ENCODE measurements at regions not wholly inside any gene's neighbourhood (a gene's known extent, or its start where the extent isn't known, plus 50 kb on each side); places are given as distances from the start of the nearest gene placed in this dataset.

GRCh38 chr18:28880856-28881255 is 703.9 kb upstream of the CDH2 start:
- ATAC-seq = no peak
- no peak for TF ChIP-seq BACH2 (CRISPR knock-in tag; IDR thresholded peaks at IDR 0.05; ENCODE audit: borderline replicate concordance)

- no peak for ATAC-seq
- TF ChIP-seq CREB5 (CRISPR knock-in tag; IDR thresholded peaks at IDR 0.05; ENCODE audit: low read depth) = no peak
- no peak for TF ChIP-seq ZNF8 (CRISPR knock-in tag; IDR thresholded peaks at IDR 0.05)
- no peak for TF ChIP-seq TCF4 (CRISPR knock-in tag; IDR thresholded peaks at IDR 0.05; ENCODE audit: borderline replicate concordance)
Observed at GRCh38 chr18:28875059-28875458, 698.1 kb upstream of the CDH2 start.

- no peak for ATAC-seq
- no peak for TF ChIP-seq ZNF70 (CRISPR knock-in tag; IDR thresholded peaks at IDR 0.05)
- TF ChIP-seq CSDC2 (CRISPR knock-in tag; IDR thresholded peaks at IDR 0.05) = no peak
- no peak for TF ChIP-seq BACH2 (CRISPR knock-in tag; IDR thresholded peaks at IDR 0.05; ENCODE audit: borderline replicate concordance)
- TF ChIP-seq ZFP30 (CRISPR knock-in tag; IDR thresholded peaks at IDR 0.05) = no peak
- no peak for TF ChIP-seq ZNF8 (CRISPR knock-in tag; IDR thresholded peaks at IDR 0.05)
- TF ChIP-seq PPARA (CRISPR knock-in tag; IDR thresholded peaks at IDR 0.05; ENCODE audit: borderline replicate concordance) = no peak
- no peak for TF ChIP-seq TSHZ2 (CRISPR knock-in tag; IDR thresholded peaks at IDR 0.05)
- TF ChIP-seq ESRRG (CRISPR knock-in tag; IDR thresholded peaks at IDR 0.05) = no peak
- TF ChIP-seq ZNF565 (CRISPR knock-in tag; conservative IDR thresholded peaks at IDR 0.05; ENCODE audit: low read depth) = no peak
- TF ChIP-seq ZC3H10 (CRISPR knock-in tag; IDR thresholded peaks at IDR 0.05) = no peak
Observed at GRCh38 chr18:28863396-28863795, 686.5 kb upstream of the CDH2 start.

GRCh38 chr18:28858248-28858647 is 681.3 kb upstream of the CDH2 start:
- ATAC-seq = no peak
- TF ChIP-seq GLIS3 (CRISPR knock-in tag; IDR thresholded peaks at IDR 0.05) (no peak), ZNF70 (CRISPR knock-in tag; IDR thresholded peaks at IDR 0.05) (no peak), TCF4 (CRISPR knock-in tag; IDR thresholded peaks at IDR 0.05; ENCODE audit: borderline replicate concordance) (no peak), ESRRG (CRISPR knock-in tag; IDR thresholded peaks at IDR 0.05) (no peak), ARNTL (CRISPR knock-in tag; IDR thresholded peaks at IDR 0.05; ENCODE audit: borderline replicate concordance, low read depth) (no peak)

GRCh38 chr18:28855989-28856388 is 679.1 kb upstream of the CDH2 start:
- no peak for TF ChIP-seq TSHZ2 (CRISPR knock-in tag; IDR thresholded peaks at IDR 0.05)
- no peak for TF ChIP-seq ARNTL (CRISPR knock-in tag; IDR thresholded peaks at IDR 0.05; ENCODE audit: borderline replicate concordance, low read depth)
- no peak for TF ChIP-seq CREB5 (CRISPR knock-in tag; IDR thresholded peaks at IDR 0.05; ENCODE audit: low read depth)
- no peak for TF ChIP-seq OSR1 (CRISPR knock-in tag; IDR thresholded peaks at IDR 0.05)
- TF ChIP-seq ZNF70 (CRISPR knock-in tag; IDR thresholded peaks at IDR 0.05) = no peak
- no peak for TF ChIP-seq TCF4 (CRISPR knock-in tag; IDR thresholded peaks at IDR 0.05; ENCODE audit: borderline replicate concordance)
- TF ChIP-seq TOX (CRISPR knock-in tag; IDR thresholded peaks at IDR 0.05; ENCODE audit: borderline replicate concordance) = no peak
- no peak for TF ChIP-seq POU6F1 (CRISPR knock-in tag; IDR thresholded peaks at IDR 0.05; ENCODE audit: borderline replicate concordance, low read depth)
- no peak for TF ChIP-seq ZFP3 (CRISPR knock-in tag; IDR thresholded peaks at IDR 0.05)

More at GRCh38 chr18:28855989-28856388, 679.1 kb upstream of the CDH2 start:
- ATAC-seq = no peak

Measured in SK-N-SH treated with all-trans-retinoic acid at 6 μM for 48 hours (cell line).